NCI-H1092 treated with DMSO at 0.1 percent for 48 hours (cell line): ENCODE measurements at regions not wholly inside any gene's neighbourhood (a gene's known extent, or its start where the extent isn't known, plus 50 kb on each side); places are given as distances from the start of the nearest gene placed in this dataset.
"Not testable (repeated sequence)": the region's sequence is repeated elsewhere in the genome, so short reads cannot be mapped to it uniquely, and the experiment has no call there.

Source experiments
- DNase-seq: peaks from one replicate; lab custom pipeline; 2025; lab: John Stamatoyannopoulos, UW

DNA sequence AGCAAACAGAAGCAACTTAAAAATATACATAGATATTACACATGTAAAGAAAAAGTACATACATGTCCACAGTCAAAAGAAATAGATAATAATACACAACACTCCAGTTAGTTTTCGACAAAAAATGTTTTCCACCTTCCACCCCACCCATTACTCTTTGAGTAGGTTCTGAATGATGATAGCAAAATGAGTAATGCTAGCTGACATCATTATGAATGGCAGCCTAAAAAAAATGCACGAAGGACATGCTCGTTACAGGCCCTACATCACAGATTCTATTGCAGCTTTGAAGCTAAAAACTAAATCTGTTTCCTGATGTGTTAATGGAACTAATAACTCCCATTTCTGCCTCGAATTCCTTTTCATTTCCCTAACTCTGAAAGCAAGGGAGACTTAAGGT, 578.7 kb upstream of the NETO1 start:
- no peak for DNase-seq

DNA sequence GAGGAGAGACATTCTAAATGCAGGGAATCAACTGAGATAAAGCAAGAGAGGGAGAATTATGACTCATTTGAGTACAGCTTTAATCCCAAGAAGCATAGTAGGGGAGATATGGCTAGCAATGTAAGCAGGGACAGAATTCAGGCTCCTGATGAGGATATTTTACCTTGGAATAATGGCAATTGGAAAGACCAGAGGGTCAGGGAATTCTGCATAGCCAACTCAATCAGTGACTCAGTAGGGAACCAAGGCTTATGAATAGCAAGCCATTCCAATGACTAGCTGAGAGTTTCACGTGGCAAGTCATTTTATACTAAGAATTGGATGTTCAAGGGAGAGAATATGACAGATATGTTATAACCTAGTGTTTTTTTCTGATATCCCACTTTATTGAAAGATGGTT, 563.8 kb upstream of the NETO1 start:
- DNase-seq = no peak

DNA sequence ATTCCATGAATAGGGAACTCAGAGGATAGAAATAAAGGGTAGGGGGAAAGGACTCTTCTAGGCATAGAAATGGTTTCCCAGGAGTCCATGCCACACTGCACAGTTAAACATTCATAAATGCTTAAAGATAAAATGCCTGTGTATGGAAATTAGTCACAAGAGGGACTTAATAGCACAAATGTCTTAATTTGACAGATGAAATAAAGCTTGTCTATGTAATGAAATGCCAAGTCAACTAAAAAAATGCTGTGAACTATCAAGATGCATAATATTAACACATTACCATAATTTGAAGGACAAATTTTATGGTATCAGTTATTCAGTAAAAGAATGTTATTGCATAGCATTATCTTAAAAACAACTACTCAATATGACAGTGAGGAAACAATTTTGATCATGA, 553.2 kb upstream of the NETO1 start:
- DNase-seq = no peak

DNA sequence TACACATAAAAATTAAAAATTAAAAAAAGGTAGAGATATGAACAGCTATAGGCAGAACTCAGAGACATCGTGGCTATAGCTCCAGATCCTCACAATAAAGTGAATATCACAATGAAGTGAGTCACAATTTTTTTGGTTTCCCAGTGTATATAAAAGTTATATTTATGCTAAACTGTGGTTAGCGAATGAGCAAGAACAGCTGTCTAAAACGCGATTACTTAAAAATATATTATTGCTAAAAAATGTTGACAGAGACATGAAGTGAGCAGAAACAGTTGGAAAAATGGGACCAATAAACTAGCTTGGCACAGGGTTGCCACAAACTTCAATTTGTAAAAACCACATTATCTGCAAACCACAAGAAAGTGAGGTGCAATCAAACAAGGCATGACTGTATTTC, 551.7 kb upstream of the NETO1 start:
- DNase-seq = no peak

DNA sequence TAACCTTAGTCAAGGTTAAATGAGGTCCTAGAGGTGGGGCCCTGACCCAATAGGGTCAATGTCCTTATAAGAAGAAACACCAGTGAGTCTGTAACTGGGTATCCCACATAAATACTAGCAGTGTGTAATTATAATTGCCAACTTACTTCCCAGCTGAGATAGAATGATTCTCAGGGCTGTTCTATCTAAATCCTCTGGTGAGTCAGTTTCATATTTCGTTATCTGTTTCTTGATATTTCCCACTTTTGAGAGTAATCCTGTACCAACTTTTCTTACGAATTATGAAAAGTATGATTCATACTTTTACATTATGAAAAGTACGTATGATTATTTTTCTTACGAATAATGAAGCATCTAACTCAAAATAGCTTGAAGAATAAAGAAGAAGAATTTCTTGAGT, 546.8 kb upstream of the NETO1 start:
- no peak for DNase-seq

DNA sequence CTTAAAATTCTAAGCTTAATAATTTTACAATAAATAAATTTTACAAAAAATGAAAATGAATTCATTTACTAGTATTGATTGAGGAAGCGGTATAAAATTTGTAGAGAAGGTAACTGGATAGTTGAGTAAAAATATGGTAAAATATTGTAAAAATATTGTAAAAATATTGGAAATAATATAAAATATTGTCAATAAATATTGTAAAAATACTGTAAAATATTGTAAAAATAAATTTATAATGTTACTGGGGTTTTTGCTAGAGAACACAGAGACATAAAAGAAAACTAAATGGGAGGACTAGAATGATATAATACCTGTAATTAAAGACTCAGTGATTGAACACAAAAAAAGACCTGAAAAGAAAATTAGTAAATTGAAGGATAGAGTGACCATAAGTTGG, 546.3 kb upstream of the NETO1 start:
- DNase-seq = no peak

DNA sequence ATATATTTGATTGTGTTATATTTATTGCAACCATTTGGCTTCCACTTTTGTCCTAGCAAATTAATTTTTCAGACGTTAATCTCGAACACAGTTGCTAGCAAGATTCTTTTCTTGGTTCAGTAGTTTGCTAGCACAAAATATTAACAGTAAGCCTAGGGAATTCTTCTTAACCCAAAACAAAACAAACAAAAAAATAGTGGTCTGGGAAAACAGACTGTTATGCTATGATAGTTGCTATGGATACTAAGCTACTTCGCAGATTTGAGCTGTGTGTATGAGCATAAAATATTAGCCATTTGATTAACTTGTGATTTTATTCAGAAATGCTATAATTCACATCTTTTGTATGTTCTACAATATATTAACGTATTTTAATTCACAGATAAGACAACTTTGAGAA, 541.5 kb upstream of the NETO1 start:
- DNase-seq = no peak

DNA sequence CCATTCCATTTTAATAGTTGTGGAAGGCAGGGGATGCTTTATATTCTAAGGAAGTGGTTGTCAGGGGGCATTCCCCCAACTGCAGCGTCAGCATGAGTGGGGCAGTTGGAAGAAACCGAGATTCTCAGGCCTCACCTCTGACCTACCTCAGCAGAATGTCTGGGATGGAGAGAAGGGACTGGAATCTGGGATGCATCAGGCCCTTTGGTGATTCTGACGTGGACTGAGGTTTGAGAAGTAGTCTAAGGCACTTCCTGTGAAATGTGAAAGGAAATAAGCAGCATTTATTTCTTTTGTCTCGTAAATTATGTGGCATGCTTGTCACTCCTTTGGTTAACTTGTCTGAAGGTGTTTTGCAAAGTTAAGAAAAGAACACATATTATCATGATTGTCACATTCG, 540.7 kb upstream of the NETO1 start:
- DNase-seq = no peak

DNA sequence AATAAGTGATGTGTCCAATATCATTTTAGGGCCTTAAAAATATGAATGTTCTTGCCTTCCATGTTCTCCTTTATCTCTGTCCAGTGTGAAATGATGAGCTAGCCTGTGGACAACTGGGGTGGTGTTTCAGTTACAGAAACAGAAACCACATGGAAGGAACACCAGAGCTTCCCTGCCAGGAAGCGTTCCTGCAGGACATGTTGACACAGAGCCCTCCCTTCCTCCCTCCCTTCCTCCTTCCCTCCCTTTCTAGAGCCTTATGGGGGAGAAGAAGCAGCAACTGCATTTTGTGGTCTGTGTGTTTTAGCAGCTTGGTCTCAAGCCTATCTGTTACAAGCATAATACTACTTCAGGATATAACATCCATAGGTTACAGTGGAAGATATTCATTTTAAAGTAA, 539.7 kb upstream of the NETO1 start:
- DNase-seq = no peak

DNA sequence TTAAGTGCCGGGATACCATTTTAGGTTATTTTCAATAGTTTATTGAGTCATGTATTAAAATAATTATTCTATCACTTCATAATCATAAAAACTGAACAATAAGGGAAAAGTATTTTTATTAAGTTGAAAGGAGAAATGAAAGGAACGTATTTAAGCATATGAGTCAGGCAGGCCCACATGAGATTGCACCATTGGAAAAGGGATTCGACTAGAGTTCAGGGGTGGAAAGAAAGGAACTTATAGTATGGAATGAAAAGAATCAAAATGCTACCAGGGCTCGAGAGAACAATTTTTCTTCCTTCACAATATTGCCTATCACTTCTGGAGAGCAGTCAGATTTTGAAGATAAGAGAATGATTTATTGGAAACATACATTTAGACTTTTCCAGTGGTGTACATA, 516.5 kb upstream of the NETO1 start:
- no peak for DNase-seq

DNA sequence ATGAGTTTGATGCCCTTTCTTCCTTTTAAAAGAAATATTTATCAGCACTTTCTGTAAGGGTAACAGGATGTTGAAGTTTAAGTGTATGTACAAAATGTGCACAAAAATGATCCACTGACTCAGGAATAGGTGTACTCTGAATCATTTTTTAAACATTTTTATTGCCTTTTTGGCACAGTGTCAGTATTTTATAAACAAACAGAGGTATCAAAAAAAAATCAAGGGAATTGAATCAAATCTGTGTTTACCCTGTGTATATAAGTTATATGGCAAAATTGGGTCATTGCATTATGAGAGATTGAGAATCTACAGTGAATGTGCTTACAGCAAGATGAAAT, 513.9 kb upstream of the NETO1 start:
- DNase-seq = no peak

DNA sequence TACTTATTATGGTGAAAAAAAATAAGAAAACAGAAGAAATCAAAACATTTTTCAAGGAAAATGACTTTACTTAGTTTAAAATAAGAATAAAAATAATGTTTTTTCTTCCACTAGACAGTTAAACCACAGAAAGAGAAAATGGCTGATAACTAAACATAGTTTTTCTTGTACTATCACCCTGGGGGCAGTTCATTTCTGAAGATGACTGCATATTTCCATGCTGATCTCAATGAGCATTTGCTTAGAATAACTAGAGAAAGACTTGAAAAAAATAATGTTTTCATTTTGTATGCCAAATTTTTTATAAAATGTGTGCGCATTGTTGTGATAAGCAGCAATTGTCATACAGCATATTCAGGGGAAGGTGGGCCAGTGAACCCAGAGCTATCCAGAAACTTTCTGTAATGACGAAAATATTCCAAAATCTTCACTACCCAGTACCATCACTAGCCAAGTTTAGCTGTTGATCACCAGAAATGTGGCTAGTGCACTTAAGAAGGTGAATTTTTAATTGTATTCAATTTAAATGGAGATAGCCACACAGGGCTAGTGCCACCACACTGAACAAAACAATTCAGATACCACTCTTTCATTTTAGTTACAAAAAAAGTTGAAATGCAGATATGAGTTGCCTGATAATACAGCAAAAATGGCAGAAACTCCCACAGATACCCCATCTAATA, 513.4 kb upstream of the NETO1 start:
- DNase-seq = no peak

DNA sequence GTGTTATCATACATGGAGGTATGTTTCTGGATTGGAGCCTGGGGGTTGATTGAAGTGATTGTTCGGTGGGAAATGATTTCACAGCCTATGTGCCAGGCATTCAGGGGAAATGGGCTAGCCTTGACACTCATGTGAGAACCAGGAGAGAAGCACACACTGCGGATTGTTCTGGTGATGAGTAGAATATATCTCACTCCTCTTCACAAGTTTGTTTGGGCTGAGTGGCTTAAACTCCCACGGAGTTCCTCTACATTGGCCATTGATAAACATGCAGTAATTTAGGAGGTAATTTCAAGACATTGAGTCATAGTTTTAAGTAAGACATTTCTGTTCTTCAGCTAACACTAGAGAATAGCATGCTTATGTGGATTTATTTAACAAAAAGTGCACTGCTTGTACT, 498.9 kb upstream of the NETO1 start:
- no peak for DNase-seq

DNA sequence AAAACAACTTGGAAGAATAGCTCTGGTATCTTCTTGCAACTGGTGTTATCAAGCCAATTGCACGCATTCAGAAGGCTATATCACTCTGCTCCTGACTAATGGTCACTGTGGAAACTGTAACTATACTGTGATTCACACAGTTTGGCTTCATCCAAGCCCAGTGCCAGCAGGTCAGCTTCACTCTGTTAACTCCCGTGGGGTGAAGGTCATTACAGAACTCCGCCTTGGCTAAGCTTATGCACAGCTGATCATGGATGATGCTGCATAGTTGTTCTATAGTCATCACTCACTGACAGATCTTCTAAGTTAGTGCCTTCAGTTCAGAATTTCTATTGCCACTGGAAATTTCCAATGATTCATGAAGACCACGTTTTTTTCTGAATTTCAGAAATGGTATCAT, 497.2 kb upstream of the NETO1 start:
- DNase-seq = no peak

DNA sequence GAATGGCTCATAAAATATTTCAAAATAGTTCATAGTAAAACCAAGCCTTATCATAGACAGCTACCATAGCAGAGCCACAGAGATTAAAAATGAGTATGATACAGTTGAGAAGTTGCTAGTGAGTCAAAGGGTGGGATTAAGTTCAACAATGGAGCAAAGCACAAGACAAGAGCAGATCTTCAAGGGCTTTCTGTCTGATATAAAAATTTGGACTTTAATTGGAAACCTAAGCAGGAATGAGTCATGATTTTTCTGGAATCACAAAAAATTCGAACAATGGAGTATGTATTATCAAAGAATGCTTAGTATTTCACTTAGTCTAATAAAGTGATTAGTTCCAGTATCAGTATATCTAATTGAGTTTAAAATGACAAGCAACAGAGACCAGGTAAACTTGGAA, 487.3 kb upstream of the NETO1 start:
- DNase-seq = no peak

DNA sequence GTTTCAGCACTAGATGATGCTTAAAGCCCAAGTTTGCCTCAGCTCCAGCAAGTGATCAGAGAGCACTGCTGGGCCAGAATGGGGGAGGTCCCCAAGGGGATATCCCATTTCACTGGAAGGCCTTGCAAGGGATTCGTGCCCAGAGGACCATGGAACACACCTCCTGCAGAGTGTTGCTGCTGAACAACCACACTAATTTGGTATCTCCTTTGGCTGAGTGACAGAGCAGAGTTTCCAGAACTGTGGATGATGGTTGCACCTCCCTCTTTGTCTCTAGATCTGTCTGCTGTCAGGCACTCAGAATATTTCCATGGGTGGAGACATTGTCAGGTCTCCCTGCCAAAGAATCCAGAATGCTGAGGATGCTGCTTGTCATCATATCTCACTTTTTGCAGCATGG, 484.8 kb upstream of the NETO1 start:
- no peak for DNase-seq

DNA sequence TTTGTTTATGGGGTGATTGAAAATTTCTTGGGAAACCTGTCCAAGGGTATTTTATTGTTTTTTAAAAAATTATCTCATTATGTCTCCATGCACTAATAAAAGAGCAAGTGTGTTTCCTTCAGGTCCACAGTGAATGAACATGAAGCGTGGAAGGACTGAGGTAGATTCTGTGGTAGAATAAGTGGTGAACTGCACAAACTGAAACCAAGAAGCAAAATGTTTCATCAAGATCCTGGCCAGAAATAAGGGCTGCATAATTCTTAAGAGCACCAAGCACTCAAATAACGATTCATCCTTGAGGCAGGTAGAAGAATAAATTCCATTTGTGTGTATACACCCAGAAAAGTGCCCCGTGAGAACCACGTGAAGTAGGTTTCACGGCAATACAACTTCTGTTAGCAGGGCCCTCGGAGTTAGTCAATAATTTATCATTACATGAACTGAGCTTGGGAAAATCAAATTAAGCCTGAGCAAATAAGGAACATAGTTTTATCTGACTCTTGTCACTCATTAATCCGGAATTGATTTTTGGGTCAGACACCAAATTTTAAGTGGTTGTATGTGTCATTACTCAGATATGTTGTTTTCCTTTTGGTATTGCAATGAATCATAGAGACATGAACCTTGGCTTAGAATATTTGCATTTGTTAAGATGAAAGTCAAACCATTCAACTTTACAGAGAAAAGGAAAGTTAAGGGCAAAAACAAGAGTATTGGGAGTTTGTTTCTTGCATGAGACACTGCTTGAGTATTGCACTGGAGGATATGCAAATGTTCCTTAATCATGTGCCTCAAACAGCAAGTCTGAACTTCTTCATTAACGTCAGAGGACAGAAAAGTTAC, 472.6 kb upstream of the NETO1 start:
- DNase-seq = no peak

DNA sequence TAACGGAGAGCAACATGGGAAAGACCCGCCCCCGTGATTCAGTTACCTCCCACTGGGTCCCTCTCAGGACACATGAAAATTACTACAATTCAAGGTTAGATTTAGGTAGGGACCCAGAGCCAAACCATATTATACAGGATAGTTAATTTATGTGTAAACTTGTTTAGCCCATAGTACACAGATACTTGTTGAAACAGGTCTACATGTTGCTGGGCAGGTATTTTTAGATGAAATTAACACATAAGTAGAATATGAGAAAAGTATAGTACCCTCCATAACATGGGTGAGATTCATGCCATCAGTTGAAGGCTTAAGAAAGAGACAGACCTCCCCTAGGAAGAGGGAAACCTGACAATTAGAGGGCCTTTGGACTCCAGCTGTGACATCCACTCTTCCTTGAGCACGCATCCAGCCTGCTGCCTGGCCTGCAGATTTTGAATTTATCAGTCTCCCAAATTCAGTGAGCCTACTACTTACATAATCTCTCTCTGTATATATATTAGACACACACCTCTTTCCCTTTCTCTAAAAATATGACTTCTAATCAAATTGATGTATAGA, 463.5 kb upstream of the NETO1 start:
- no peak for DNase-seq

DNA sequence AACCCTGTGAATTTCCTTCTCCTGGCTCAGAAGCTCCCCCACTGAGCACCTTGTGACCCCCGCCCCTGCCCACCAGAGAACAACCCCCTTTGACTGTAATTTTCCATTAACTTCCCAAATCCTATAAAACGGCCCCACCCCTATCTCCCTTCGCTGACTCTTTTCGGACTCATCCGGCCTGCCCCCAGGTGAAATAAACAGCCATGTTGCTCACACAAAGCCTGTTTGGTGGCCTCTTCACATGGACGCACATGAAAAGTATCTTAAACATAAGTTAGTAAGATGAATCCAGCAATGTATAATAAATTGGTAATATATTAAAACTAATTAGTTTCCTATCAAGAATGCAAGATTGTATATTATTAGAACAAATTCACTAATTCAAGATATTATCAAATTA, 462.3 kb upstream of the NETO1 start:
- not testable (repeated sequence) for DNase-seq

DNA sequence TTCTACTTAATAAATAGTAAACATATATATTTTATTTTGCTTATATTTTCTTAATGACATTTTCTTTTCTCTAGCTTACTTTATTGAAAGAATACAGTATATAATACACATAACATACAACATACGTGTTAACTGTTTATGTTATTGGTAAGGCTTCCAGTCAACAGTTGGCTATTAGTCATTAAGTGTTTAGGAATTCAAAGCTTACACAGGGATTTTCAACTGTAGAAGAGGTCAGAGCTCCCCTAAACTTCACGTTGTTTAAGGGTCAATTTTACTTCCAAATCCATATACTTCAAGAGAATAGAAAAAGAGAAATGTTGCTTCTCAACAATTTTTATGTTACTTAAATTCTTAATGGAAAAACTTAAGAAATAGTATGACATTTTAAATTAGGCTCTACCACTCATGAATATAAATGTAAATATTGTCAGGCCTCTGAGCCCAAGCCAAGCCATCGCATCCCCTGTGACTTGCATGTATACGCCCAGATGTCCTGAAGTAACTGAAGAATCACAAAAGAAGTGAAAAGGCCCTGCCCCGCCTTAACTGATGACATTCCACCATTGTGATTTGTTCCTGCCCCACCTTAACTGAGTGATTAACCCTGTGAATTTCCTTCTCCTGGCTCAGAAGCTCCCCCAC, 456.5 kb upstream of the NETO1 start:
- DNase-seq = not testable (repeated sequence)

DNA sequence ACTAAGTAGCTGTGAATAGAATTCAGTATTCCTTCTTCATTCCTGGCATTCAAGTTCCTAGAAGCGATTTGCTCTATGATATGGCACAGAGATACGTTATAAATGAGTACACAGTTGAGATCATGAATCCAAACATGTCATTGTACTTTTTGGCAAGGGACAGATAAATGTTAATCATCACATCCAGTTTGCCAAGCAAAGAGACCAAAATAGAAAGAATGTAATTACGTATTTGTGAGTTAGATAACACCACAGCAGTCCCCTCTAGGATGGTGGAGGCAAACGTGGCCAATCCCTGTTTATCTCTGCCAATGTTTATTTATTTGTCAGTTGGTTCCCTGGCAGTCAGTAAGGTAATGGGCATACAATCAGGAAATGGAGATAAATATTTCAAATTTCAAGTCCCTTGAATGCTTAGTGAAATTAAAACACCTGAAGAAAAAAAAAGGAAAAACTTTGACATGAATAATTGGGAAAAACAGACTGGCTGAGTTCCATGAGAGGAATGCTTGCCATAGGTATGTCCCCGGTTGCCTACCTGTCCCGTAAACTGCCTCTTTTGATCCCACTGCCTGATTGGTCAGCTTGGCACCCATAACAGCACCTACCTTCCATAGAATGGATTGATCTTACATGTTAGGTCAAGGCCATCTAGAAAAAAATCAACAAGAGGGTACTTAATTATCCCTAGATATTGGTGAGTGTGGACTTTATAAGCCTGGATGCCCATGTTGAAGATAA, 451.1 kb upstream of the NETO1 start:
- DNase-seq = no peak

DNA sequence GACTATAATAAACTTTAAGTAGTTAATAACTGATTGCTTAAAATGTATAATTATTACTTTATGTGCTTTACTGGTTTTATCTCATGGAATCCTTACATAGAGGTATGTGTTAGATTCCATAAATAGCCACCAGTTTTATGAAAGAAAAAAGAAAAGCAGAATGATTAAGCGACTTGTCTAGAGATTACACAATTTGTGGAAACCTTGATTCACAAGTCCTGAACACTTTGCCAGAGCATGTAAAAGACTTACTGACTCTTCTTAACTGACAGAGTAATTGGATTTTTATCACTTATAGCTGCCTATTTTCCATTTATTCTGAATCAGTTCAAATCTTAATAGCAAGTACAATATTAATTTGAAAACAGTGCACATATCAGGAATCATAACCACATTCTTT, 448.7 kb upstream of the NETO1 start:
- no peak for DNase-seq
